Fibroblast of lung (primary cell): ENCODE measurements at regions not wholly inside any gene's neighbourhood (a gene's known extent, or its start where the extent isn't known, plus 50 kb on each side); places are given as distances from the start of the nearest gene placed in this dataset.

Experiments used
- DNase-seq, 2 donors: peaks; one replicate each; pipeline versions ENCODE4 v3.0.0 to v3.0.0-alpha.2; 2010; ENCODE audit warnings: low read depth in 2 of 2
- H2AFZ ChIP-seq: 2 replicates; pipeline ENCODE4 v1.5.1; 2012; ENCODE audit warnings: low read length, control low read depth, inconsistent platforms
- H3K27ac ChIP-seq: 2 replicates; pipeline ENCODE4 v1.5.1; 2011; ENCODE audit warnings: low read length, control low read depth; ENCODE audit not compliant: insufficient read depth
- H3K27me3 ChIP-seq: 2 replicates; pipeline ENCODE4 v1.5.1; 2011; ENCODE audit warnings: mild to moderate bottlenecking, low read length; ENCODE audit not compliant: control insufficient read depth, insufficient read depth
- H3K36me3 ChIP-seq: 2 replicates; pipeline ENCODE4 v1.5.1; 2011; ENCODE audit warnings: low read length; ENCODE audit not compliant: control insufficient read depth, insufficient read depth
- H3K4me1 ChIP-seq: 2 replicates; pipeline ENCODE4 v1.5.1; 2011; ENCODE audit warnings: low read length; ENCODE audit not compliant: control insufficient read depth, insufficient read depth; ENCODE audit errors: extremely low read depth
- H3K4me2 ChIP-seq: 2 replicates; pipeline ENCODE4 v1.5.1; 2011; ENCODE audit warnings: low read length, control low read depth; ENCODE audit not compliant: insufficient read depth; ENCODE audit errors: extremely low read depth
- H3K4me3 ChIP-seq, 4 experiments: fragments of 200-600 bp in 1 of 4; sonication (generic) in 1 of 4; replicated peaks in 1 of 4; 2 replicates each; pipeline ENCODE4 v1.5.1; 2011 to 2016; ENCODE audit warnings: low read length in 4 of 4, low read depth in 3 of 4, mild to moderate bottlenecking in 3 of 4, control low read depth in 2 of 4, inconsistent platforms in 1 of 4, mixed read lengths in 1 of 4; ENCODE audit not compliant: insufficient read depth in 1 of 4; ENCODE audit errors: control extremely low read depth in 1 of 4
- H3K79me2 ChIP-seq: 2 replicates; pipeline ENCODE4 v1.5.1; 2012; ENCODE audit warnings: mild to moderate bottlenecking, low read length, inconsistent platforms; ENCODE audit not compliant: control insufficient read depth, insufficient read depth
- H3K9ac ChIP-seq: 2 replicates; pipeline ENCODE4 v1.5.1; 2011; ENCODE audit warnings: mild to moderate bottlenecking, low read length, control low read depth; ENCODE audit not compliant: insufficient read depth
- H3K9me3 ChIP-seq: 2 replicates; pipeline ENCODE4 v1.5.1; 2012; ENCODE audit warnings: low read depth, low read length; ENCODE audit not compliant: control insufficient read depth, insufficient read depth
- H4K20me1 ChIP-seq: 2 replicates; pipeline ENCODE4 v1.5.1; 2011; ENCODE audit warnings: low read length; ENCODE audit not compliant: control insufficient read depth, insufficient read depth; ENCODE audit errors: extremely low read depth
- EZH2 ChIP-seq: IDR thresholded peaks from 2 replicates; pipeline ENCODE4 v1.5.1; 2012; ENCODE audit warnings: low read length, control low read depth, mild to moderate bottlenecking; ENCODE audit errors: missing control alignments
- TF ChIP-seq, protein P1 (sequence below), 2 donors: IDR thresholded peaks in 1 of 2; conservative IDR thresholded peaks in 1 of 2; 1 replicate in 1 of 2; 2 replicates in 1 of 2; pipeline ENCODE4 v1.5.1; 2011 to 2012; ENCODE audit warnings: low read length in 2 of 2, control low read depth in 1 of 2, inconsistent platforms in 1 of 2, low read depth in 1 of 2, mild to moderate bottlenecking in 1 of 2

DNA sequence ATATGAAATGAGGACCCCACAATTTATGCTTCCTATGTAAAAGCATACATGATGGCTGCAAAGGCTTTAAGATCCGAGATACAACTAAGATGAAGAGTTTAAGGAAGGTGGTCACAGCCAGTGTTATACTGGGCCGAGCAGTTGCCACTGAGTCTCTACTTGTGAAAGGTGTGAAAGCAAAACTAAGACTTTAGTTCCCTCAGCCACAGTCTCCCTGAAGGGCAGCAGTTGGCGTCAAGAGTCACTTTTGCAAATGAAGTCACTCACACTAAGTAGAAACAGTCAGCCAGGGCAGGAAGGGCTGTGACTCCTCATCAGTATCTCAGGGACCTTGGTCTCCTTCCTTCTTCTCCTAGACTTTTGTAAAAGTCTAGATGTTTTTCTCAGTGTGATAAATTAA lies 191.6 kb upstream of the MCHR2 start:
- Histone ChIP-seq H3K4me3 (no peak overlapping the region), H3K79me2 (no peaks in the 10 kb centered on the region), H3K4me1 (no peaks in the 10 kb centered on the region), H3K9ac (no peak overlapping the region), H4K20me1 (no peaks in the 10 kb centered on the region), H3K36me3 (no peaks in the 10 kb centered on the region), H3K27ac (no peak overlapping the region), H3K27me3 (no peaks in the 10 kb centered on the region), H3K9me3 (no peaks in the 10 kb centered on the region), H2AFZ (no peak overlapping the region), H3K4me2 (no peak overlapping the region)
- TF ChIP-seq, protein P1, sequence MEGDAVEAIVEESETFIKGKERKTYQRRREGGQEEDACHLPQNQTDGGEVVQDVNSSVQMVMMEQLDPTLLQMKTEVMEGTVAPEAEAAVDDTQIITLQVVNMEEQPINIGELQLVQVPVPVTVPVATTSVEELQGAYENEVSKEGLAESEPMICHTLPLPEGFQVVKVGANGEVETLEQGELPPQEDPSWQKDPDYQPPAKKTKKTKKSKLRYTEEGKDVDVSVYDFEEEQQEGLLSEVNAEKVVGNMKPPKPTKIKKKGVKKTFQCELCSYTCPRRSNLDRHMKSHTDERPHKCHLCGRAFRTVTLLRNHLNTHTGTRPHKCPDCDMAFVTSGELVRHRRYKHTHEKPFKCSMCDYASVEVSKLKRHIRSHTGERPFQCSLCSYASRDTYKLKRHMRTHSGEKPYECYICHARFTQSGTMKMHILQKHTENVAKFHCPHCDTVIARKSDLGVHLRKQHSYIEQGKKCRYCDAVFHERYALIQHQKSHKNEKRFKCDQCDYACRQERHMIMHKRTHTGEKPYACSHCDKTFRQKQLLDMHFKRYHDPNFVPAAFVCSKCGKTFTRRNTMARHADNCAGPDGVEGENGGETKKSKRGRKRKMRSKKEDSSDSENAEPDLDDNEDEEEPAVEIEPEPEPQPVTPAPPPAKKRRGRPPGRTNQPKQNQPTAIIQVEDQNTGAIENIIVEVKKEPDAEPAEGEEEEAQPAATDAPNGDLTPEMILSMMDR (conservative IDR thresholded peaks at IDR 0.05 in 1 of 2, IDR thresholded peaks at IDR 0.05 in 1 of 2; ENCODE audit: low read depth in 1 of 2, low read length in 2 of 2): no peak
- no peak for TF ChIP-seq EZH2
- DNase-seq: no peak

DNA sequence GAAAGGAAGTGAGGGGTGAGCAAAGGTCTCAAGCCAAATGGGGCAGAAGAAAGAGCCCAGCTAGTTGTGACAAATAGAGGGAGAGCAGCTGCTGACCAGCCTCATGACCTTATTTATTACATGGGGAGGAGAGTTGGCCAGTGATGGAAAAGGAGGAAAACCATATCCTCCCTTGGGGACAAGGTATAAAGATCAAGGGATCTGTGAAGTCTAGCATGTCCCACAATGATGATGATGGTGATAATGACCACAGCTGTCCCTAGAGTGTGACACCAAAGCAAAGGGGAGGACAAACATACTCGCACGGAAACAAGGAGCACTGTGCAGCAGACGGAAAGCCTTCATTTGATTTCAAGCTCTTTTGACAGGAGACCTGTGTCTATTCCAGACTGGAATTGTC lies 190.4 kb upstream of the MCHR2 start:
- no peaks in the 10 kb centered on the region for H4K20me1 ChIP-seq
- no peak overlapping the region for H3K4me3 ChIP-seq
- H3K79me2 ChIP-seq: no peaks in the 10 kb centered on the region
- no peak overlapping the region for H3K27ac ChIP-seq
- no peak overlapping the region for H3K4me2 ChIP-seq
- DNase-seq: no peak
- H3K9me3 ChIP-seq: no peaks in the 10 kb centered on the region
- no peak overlapping the region for H2AFZ ChIP-seq
- no peak overlapping the region for H3K9ac ChIP-seq
- TF ChIP-seq EZH2: no peak
- TF ChIP-seq, protein P1 (conservative IDR thresholded peaks at IDR 0.05 in 1 of 2, IDR thresholded peaks at IDR 0.05 in 1 of 2; ENCODE audit: low read depth in 1 of 2, low read length in 2 of 2): no peak
- no peaks in the 10 kb centered on the region for H3K27me3 ChIP-seq
- no peaks in the 10 kb centered on the region for H3K4me1 ChIP-seq
- H3K36me3 ChIP-seq: no peaks in the 10 kb centered on the region

DNA sequence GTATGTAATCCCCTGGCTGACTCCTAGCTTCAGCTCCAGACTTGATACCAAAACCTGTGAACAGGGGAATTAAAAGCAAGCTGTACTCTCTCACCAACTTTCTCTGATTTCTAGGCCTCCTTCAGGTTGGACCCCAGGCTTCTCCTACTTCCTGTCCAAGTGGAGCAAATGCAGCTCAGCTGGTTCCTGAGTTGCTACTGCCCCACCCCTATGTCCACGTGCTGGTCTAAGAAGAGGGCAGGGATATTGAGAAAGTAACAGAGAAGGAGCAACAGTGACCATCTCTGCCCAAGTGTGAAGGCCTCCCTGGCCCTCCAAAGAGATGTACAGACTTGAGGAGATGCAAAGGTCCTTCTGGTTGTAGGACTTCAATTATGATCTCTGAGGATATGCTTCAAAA lies 188.3 kb upstream of the MCHR2 start:
- DNase-seq: no peak
- no peaks in the 10 kb centered on the region for H4K20me1 ChIP-seq
- peaks cover 1% of the 10 kb centered on the region for H3K4me1 ChIP-seq
- H2AFZ ChIP-seq: no peak overlapping the region
- H3K79me2 ChIP-seq: no peaks in the 10 kb centered on the region
- no peak overlapping the region for H3K27ac ChIP-seq
- H3K36me3 ChIP-seq: no peaks in the 10 kb centered on the region
- no peaks in the 10 kb centered on the region for H3K27me3 ChIP-seq
- no peak overlapping the region for H3K9ac ChIP-seq
- H3K4me3 ChIP-seq: no peak overlapping the region
- no peaks in the 10 kb centered on the region for H3K9me3 ChIP-seq
- H3K4me2 ChIP-seq: no peak overlapping the region
- no peak for TF ChIP-seq EZH2
- TF ChIP-seq, protein P1 (conservative IDR thresholded peaks at IDR 0.05 in 1 of 2, IDR thresholded peaks at IDR 0.05 in 1 of 2; ENCODE audit: low read depth in 1 of 2, low read length in 2 of 2): no peak
